Esophagus muscularis mucosa (tissue), 4 donors: ENCODE measurements at regions not wholly inside any gene's neighbourhood (a gene's known extent, or its start where the extent isn't known, plus 50 kb on each side); places are given as distances from the start of the nearest gene placed in this dataset.
"Not testable (repeated sequence)": the region's sequence is repeated elsewhere in the genome, so short reads cannot be mapped to it uniquely, and the experiment has no call there.

Source experiments
- DNase-seq: peaks from one replicate; pipeline ENCODE4 v3.0.0-alpha.2; 2017; ENCODE audit errors: extremely low spot score
- H3K27ac ChIP-seq, 4 donors: fragments of 200-600 bp; sonication (generic); replicated peaks in 1 of 4; 1 replicate in 3 of 4; 2 replicates in 1 of 4; pipeline ENCODE4 v1.5.1; 2016 to 2019; ENCODE audit warnings: mild to moderate bottlenecking in 1 of 4
- H3K27me3 ChIP-seq, 4 donors: fragments of 200-600 bp; sonication (generic); one replicate each; pipeline versions ENCODE4 v1.5.1 to v1.6.0; 2016 to 2019
- H3K36me3 ChIP-seq, 4 donors: fragments of 200-600 bp; sonication (generic); one replicate each; pipeline ENCODE4 v1.5.1; 2016 to 2019
- H3K4me1 ChIP-seq, 4 donors: fragments of 200-600 bp; sonication (generic); one replicate each; pipeline ENCODE4 v1.5.1; 2016 to 2019
- H3K4me3 ChIP-seq, 4 donors: fragments of 200-600 bp; sonication (generic); 1 replicate in 2 of 4; 2 replicates in 2 of 4; pipeline ENCODE4 v1.5.1; 2016 to 2019; ENCODE audit warnings: mild to moderate bottlenecking in 4 of 4, moderate library complexity in 1 of 4
- H3K9me3 ChIP-seq, 4 donors: fragments of 200-600 bp; sonication (generic); 1 replicate in 3 of 4; 2 replicates in 1 of 4; pipeline ENCODE4 v1.5.1; 2016 to 2019
- EP300 ChIP-seq: sonication (generic); formaldehyde crosslinking; IDR thresholded peaks from one replicate; pipeline ENCODE4 v1.6.1; 2017; ENCODE audit warnings: antibody characterized with exemption
- POLR2A ChIP-seq: fragments of 450-650 bp; IDR thresholded peaks from one replicate; pipeline ENCODE4 v1.6.1; 2017; ENCODE audit warnings: antibody characterized with exemption, moderate library complexity, mild to moderate bottlenecking, low read depth
- POLR2AphosphoS5 ChIP-seq, 2 donors: sonication (generic); formaldehyde crosslinking; IDR thresholded peaks; one replicate each; pipeline ENCODE4 v1.6.1; 2017; ENCODE audit warnings: antibody characterized with exemption in 2 of 2
- WGBS: methylation state at CpG from one replicate; pipeline ENCODE4 v1.1.5; 2018; 5-methylcytosine and 5-hydroxymethylcytosine counted together
- intact Hi-C: fragments of 100-400 bp; cut with DNase I; formaldehyde crosslinking; loops from one replicate; pipeline ENCODE4 v1.15.1; 2023
- TF ChIP-seq, protein P1 (sequence below), 3 experiments: fragments of 200-600 bp in 2 of 3; fragments of 450-650 bp in 1 of 3; sonication (generic) in 2 of 3; IDR thresholded peaks; one replicate each; pipeline ENCODE4 v1.5.1; 2017 to 2019; ENCODE audit warnings: antibody characterized with exemption in 3 of 3, mild to moderate bottlenecking in 2 of 3, moderate library complexity in 1 of 3

DNA sequence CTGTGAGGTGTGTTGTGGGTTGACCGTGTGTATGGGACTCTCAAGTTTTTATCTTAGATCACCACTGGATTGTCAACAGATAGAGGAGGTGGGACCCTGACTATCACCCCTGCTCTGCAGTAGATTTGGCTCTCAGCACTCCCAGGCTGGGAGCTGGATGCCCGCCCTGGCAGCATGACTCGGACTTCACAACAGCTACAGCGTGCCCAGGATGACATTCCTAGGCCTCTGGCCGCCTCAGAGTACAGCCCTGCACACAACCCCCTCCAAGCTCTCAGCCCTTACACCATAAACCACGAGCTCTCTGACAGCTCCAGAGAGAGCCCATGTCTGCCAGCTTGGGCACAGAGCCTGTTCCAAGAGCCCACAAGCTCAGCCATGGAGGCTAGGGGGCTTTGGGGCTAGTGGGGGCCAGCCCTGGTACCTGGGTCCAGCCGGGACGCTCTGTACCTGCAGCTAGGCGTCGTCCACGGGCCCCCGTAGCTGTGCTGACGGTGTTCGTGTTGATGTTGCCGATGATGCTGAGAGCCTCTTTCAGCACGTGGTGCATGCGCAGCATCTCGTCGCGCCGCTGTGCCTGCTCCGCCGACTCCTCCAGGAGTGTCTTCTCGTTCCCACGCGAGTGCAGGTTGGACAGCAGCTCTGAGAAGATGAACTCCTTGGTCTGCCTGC lies 66.1 kb upstream of the LYSMD4 start:
- H3K27ac ChIP-seq, H3K36me3 ChIP-seq, H3K4me1 ChIP-seq, DNase-seq, H3K27me3 ChIP-seq, intact Hi-C loops, H3K4me3 ChIP-seq, H3K9me3 ChIP-seq: not testable (repeated sequence)
- 82% methylated on average over 11 of the region's 26 CpGs for WGBS

DNA sequence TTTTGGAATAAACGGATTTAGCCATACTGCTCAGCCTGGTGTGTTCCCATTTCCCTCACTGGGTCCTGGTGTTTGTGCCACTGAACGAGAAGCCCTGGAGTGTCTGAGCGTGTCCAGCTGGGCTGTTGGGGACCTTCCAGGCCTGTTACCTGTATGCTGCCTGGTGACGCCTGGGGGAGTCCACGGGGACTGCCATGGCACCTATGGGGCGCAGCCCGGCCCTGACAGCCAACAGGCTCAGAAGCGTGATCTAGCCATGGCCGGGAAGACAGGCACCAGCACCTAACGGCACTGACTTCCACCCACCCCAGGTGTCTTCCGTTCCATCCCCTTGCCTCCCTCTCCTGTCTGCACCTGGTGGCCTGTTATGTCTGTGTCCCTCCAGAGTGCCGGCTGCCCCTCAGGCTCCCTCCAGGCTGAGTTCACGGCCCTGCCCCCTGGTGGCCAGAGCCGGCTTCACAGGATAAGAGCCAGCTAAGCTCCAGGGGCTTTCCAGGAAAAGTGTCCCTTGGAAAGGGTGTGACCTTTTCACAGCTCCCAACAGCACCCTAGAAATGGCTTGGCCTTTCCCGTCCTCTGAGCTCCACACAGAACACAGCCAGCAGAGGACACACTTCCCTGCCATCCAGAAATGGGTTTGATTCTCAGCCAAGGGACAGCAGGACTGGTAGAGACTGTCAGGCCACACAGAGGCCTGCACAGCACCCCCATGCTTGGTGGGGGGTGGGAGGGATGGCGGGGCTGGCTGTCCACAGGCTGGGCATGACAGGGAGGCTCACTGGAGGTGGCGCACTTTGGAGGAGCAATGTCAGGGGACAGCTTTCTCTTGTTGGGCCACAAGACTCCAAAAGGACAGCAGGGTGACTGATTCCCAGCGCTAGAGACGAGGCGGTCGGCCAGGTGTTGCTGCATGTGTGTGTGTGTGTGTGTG lies 64.0 kb upstream of the LYSMD4 start:
- H3K4me1 ChIP-seq, DNase-seq, H3K9me3 ChIP-seq, H3K4me3 ChIP-seq, H3K27me3 ChIP-seq, H3K27ac ChIP-seq, intact Hi-C loops, H3K36me3 ChIP-seq: not testable (repeated sequence)
- 100% methylated on average over 8 of the region's 21 CpGs for WGBS
- TF ChIP-seq, protein P1, sequence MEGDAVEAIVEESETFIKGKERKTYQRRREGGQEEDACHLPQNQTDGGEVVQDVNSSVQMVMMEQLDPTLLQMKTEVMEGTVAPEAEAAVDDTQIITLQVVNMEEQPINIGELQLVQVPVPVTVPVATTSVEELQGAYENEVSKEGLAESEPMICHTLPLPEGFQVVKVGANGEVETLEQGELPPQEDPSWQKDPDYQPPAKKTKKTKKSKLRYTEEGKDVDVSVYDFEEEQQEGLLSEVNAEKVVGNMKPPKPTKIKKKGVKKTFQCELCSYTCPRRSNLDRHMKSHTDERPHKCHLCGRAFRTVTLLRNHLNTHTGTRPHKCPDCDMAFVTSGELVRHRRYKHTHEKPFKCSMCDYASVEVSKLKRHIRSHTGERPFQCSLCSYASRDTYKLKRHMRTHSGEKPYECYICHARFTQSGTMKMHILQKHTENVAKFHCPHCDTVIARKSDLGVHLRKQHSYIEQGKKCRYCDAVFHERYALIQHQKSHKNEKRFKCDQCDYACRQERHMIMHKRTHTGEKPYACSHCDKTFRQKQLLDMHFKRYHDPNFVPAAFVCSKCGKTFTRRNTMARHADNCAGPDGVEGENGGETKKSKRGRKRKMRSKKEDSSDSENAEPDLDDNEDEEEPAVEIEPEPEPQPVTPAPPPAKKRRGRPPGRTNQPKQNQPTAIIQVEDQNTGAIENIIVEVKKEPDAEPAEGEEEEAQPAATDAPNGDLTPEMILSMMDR (IDR thresholded peaks at IDR 0.05) = peak in 1 of 3 experiments; percentile 16

DNA sequence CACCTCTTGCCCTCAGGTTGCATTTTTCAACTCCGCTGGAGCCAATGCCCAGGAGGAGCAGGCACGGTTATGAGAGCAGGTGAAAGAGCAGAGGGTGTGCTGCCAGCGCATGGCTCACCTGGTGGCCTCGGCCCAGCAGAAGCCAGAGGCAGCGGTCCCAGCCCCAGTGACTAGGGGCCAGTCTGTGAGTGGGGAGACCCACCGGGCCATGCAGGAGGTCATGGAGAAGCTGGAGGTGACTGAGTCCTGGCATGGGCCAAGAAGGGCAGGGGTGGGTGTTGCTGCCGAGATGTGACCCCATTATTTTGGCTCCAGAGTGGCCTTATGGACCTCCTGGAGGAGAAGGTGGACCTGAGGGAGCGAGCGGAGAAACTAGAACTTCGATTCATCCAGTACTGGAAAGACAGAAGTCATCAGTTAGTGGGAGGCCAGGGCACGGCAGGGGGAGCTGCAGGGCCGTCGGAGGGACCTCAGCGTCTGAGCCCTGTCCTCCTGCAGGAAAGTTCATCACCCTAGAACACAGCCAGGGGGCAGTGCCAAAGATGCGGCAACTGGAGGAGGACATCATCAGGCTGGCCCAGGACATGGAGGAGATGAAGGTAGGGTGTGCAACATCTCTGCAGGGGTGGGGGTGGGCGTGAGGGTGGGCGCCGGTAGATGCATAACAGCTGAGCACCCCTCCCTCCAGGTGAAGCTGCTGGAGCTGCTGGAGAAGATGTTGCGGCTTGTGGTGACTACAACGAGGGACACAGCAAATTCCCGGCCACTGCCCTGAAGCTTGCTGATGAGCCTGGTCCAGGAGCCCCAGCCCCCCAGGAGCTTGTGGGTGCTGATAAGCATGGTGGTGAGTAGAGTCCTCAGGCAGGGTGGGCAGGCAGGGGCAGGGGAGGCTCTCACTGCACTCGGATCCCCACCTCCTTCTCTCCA lies 58.9 kb upstream of the LYSMD4 start:
- intact Hi-C loops, H3K27me3 ChIP-seq, H3K36me3 ChIP-seq, H3K27ac ChIP-seq, H3K9me3 ChIP-seq, H3K4me1 ChIP-seq, H3K4me3 ChIP-seq, DNase-seq: not testable (repeated sequence)
- 96% methylated on average over 22 of the region's 22 CpGs for WGBS

DNA sequence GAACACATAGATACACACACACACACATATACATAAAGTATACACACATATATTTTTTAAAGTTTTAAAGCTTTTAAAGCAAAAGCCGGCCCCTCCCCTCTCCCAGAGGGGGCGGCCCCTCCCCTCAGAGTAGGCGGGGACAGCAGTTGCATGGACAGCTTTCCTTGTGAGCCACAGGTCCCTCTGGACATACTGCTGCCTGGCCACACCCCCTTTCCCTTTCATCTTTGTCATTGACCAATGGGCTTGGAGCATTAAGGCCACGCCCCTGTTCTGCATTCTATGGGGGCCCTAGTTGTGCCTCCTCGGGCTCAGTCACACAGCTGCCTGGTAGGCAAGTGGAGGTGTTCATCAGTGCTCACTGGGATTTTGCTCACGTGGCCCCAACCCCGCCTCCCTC lies 57.5 kb upstream of the LYSMD4 start:
- H3K27ac ChIP-seq, H3K27me3 ChIP-seq, H3K9me3 ChIP-seq, H3K4me1 ChIP-seq, DNase-seq, intact Hi-C loops, H3K36me3 ChIP-seq, H3K4me3 ChIP-seq: not testable (repeated sequence)
- 89% methylated on average over 6 of the region's 7 CpGs for WGBS

DNA sequence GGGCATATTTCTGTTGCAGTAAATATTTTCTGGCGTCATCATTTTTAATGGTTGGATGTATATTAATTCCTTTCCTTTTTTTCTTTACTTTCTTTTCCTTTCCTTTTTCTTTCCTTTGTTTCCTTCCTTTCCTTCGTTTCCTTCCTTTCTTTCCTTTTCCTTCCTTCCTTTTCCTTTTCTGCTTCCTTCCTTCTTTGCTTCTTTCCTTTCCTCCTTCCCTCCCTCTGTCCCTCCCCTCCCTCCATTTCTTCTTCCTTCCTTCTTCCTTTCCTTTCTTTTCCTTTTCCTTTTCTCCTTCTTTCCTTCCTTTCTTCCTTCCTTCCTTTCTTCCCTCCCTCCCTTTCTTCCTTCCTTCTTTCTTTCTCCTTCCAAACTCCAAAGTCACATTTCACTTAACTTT lies 54.9 kb upstream of the LYSMD4 start:
- Histone ChIP-seq H3K4me3 (no peak overlapping the region), H3K36me3 (peaks cover 0 to 8% (median 0%) of the 10 kb centered on the region in 4 donors), H3K9me3 (no peaks in the 10 kb centered on the region), H3K4me1 (no peaks in the 10 kb centered on the region), H3K27ac (no peak overlapping the region), H3K27me3 (no peaks in the 10 kb centered on the region)
- 81% methylated on average over 2 of the region's 2 CpGs for WGBS
- TF ChIP-seq POLR2A = no peak
- TF ChIP-seq EP300 = no peak
- TF ChIP-seq, protein P1 (IDR thresholded peaks at IDR 0.05) = no peak
- no peak for TF ChIP-seq POLR2AphosphoS5 (IDR thresholded peaks at IDR 0.05)
- no peak for DNase-seq
- intact Hi-C loops = no loop called here

DNA sequence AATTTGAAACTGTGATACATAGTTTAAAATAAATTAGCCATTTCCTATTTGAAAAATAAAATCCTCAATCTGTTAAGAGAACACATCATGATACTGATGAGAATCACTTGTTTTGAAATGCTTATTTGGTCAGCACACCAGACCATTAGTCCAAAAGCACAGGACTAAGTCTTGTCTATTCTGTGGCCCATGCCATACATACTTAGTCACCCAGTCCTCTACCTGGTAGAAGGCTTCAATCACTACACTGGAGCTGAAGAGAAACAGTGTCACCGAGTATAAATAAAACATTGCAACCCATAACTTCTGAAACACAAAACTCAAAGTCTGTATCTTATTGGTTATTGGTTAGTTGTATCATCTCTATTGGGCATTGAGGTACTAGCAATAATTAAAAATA lies 51.6 kb upstream of the LYSMD4 start:
- DNase-seq, H3K36me3 ChIP-seq, H3K9me3 ChIP-seq, H3K4me3 ChIP-seq, H3K27me3 ChIP-seq, H3K4me1 ChIP-seq, intact Hi-C loops, H3K27ac ChIP-seq: not testable (repeated sequence)
- WGBS = 93% methylated on average over 1 of the region's 1 CpG

DNA sequence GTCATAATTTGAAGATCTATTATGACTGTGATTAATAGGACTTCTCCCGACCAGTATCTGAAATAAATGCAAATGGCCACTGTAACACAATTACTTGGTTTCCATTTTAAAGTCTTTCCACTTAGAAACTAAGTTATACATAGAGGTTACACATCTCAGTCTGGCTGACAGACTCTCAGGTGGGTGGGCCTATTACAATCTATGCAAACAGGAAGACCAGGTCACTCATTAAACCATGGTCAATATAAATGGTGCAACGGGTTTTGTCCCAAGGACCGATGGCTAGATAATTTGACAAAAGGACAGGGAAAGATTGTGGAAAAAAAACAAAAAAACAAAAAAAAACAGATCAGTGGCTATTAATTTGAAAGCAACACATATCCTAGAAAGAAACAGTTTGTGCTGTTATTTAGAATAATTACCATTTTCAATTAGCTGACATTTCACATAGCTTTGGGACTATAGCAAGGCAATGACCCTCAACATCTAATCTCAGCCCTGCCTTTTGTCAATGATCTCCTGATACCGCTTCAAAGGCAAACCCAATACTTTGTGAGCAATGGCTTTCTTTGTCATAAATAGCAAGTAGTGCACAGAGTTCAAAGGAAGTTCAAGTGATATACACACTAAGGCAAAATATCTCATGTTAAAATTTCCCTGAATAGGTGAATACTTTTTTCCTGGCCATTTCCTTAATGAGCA lies 50.8 kb upstream of the LYSMD4 start:
- H3K27ac ChIP-seq, DNase-seq, H3K27me3 ChIP-seq, intact Hi-C loops, H3K4me1 ChIP-seq, H3K36me3 ChIP-seq, H3K9me3 ChIP-seq, H3K4me3 ChIP-seq: not testable (repeated sequence)
- 87% methylated on average over 4 of the region's 4 CpGs for WGBS
